ENCODE measurements at regions not wholly inside any gene's neighbourhood (a gene's known extent, or its start where the extent isn't known, plus 50 kb on each side); places are given as distances from the start of the nearest gene placed in this dataset.

DNA sequence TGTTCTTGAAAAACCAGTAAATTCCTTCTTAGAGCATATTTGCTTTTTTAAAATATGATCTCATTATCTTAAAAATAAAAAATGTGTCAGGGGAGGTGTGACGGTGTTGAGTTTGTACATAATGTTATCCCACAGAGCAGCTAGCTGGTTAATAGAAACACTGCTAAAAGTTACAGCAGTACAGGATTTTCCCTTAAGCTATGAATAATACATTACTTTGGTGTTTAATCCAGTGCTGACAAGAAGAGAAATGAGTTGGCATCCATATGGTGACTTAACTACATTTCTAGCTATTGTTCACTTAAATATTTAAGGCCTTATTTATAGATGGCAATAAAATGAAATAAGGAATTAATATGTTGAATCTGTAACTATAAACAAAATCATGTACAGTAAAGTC lies 883.1 kb downstream of the CDH18 start:
- no peak for TF ChIP-seq CTCF (IDR thresholded peaks at IDR 0.05; ENCODE audit: insufficient read depth, low read length)
- TF ChIP-seq, protein P1, sequence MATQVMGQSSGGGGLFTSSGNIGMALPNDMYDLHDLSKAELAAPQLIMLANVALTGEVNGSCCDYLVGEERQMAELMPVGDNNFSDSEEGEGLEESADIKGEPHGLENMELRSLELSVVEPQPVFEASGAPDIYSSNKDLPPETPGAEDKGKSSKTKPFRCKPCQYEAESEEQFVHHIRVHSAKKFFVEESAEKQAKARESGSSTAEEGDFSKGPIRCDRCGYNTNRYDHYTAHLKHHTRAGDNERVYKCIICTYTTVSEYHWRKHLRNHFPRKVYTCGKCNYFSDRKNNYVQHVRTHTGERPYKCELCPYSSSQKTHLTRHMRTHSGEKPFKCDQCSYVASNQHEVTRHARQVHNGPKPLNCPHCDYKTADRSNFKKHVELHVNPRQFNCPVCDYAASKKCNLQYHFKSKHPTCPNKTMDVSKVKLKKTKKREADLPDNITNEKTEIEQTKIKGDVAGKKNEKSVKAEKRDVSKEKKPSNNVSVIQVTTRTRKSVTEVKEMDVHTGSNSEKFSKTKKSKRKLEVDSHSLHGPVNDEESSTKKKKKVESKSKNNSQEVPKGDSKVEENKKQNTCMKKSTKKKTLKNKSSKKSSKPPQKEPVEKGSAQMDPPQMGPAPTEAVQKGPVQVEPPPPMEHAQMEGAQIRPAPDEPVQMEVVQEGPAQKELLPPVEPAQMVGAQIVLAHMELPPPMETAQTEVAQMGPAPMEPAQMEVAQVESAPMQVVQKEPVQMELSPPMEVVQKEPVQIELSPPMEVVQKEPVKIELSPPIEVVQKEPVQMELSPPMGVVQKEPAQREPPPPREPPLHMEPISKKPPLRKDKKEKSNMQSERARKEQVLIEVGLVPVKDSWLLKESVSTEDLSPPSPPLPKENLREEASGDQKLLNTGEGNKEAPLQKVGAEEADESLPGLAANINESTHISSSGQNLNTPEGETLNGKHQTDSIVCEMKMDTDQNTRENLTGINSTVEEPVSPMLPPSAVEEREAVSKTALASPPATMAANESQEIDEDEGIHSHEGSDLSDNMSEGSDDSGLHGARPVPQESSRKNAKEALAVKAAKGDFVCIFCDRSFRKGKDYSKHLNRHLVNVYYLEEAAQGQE (IDR thresholded peaks at IDR 0.05; ENCODE audit: insufficient replicate concordance, low read depth) = no peak
- no peak for TF ChIP-seq POLR2AphosphoS5 (IDR thresholded peaks at IDR 0.05; ENCODE audit: low read depth)
- TF ChIP-seq SPI1 (IDR thresholded peaks at IDR 0.05; ENCODE audit: borderline replicate concordance, low read depth) = no peak
- no peak for TF ChIP-seq GABPA (IDR thresholded peaks at IDR 0.05; ENCODE audit: low read depth)
- Histone ChIP-seq H3K27me3 (ENCODE audit: insufficient read depth, poor library complexity, severe bottlenecking) (no peaks in the 10 kb centered on the region), H3K27ac (replicated peaks) (no peak overlapping the region), H3K4me3 (replicated peaks; ENCODE audit: insufficient read depth, low read length) (no peak overlapping the region)
- DNase-seq (ENCODE audit: low read depth in 1 of 2, low spot score in 1 of 2) = no peak

DNA sequence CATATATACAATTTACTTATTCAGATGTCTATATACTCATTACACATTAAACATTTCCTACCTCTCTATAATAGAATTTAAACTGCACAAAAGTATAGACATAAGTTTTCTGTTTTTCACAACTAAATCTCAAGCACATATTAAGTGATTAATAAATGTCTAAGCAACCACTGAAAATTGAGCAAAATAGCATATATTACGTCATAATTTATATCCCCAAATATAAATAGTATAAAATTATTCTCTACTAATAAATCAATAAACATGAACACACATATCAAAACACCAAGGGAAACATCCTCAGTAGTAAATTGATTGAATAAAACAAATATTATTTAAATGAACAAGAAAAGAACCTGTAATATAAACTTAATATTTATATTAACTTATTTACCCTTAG lies 865.1 kb downstream of the CDH18 start:
- Histone ChIP-seq H3K27me3 (ENCODE audit: insufficient read depth, poor library complexity, severe bottlenecking) (no peaks in the 10 kb centered on the region), H3K27ac (replicated peaks) (no peak overlapping the region), H3K4me3 (replicated peaks; ENCODE audit: insufficient read depth, low read length) (no peak overlapping the region)
- no peak for DNase-seq (ENCODE audit: low read depth in 1 of 2, low spot score in 1 of 2)
- TF ChIP-seq, protein P1 (IDR thresholded peaks at IDR 0.05; ENCODE audit: insufficient replicate concordance, low read depth) = no peak
- no peak for TF ChIP-seq SPI1 (IDR thresholded peaks at IDR 0.05; ENCODE audit: borderline replicate concordance, low read depth)

DNA sequence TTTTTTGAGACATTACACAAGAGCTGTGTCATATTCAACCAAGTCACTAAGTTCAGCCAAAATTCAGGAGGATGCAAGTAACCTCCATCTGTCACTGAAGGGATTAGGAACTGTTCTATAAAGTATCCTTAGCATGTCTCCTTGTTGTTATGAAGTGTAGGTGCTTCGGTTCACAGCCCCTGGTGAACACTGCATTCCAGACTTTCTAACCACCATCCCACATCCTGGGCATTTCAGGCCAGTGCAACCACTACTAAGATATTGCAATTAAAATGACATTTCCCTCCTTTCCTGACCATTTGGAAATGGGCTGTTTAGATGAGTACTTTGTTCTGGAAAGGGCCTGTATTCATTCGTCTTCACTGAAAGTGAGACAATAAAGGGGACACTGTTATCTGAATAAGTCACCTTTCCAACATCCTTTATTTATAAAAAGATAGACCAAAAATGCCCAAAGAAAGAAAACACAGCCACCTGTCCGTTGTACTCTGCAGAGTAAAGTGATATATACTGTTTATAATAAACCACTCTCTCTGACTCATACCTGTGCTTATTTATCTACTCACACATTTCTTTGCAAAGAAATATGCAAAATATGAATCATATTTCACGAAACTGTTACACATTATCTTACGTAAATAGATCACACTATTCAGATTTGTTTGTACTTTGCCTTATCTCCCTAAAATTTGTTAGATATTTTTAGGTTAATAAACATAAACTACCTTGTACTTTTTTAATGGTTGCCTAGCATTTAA lies 861.9 kb downstream of the CDH18 start:
- H3K27ac ChIP-seq (replicated peaks) = no peak overlapping the region
- H3K27me3 ChIP-seq (ENCODE audit: insufficient read depth, poor library complexity, severe bottlenecking) = no peaks in the 10 kb centered on the region
- TF ChIP-seq SPI1 (IDR thresholded peaks at IDR 0.05; ENCODE audit: borderline replicate concordance, low read depth) = no peak
- TF ChIP-seq, protein P1 (IDR thresholded peaks at IDR 0.05; ENCODE audit: insufficient replicate concordance, low read depth) = no peak
- TF ChIP-seq GABPA (IDR thresholded peaks at IDR 0.05; ENCODE audit: low read depth) = no peak
- no peak for TF ChIP-seq POLR2AphosphoS5 (IDR thresholded peaks at IDR 0.05; ENCODE audit: low read depth)
- TF ChIP-seq CTCF (IDR thresholded peaks at IDR 0.05; ENCODE audit: insufficient read depth, low read length) = no peak
- no peak for DNase-seq (ENCODE audit: low read depth in 1 of 2, low spot score in 1 of 2)
- H3K4me3 ChIP-seq (replicated peaks; ENCODE audit: insufficient read depth, low read length) = no peak overlapping the region

Data from HL-60 (cell line).